WERI-Rb-1 (cell line): ENCODE measurements at regions not wholly inside any gene's neighbourhood (a gene's known extent, or its start where the extent isn't known, plus 50 kb on each side); places are given as distances from the start of the nearest gene placed in this dataset.
"Not testable (repeated sequence)": the region's sequence is repeated elsewhere in the genome, so short reads cannot be mapped to it uniquely, and the experiment has no call there.

ENCODE experiments used
- DNase-seq: peaks from one replicate; pipeline ENCODE4 v3.0.0-alpha.2; 2020
- H3K27ac ChIP-seq: fragments of 250-450 bp; sonication (Bioruptor Pico); 2 replicates; pipeline ENCODE4 v1.5.1; 2020; ENCODE audit warnings: mild to moderate bottlenecking, moderate library complexity
- H3K27me3 ChIP-seq: fragments of 250-450 bp; sonication (Bioruptor Pico); 2 replicates; pipeline ENCODE4 v1.5.1; 2021; ENCODE audit warnings: mild to moderate bottlenecking, low read depth, moderate library complexity; ENCODE audit not compliant: insufficient read depth, severe bottlenecking
- H3K36me3 ChIP-seq: fragments of 250-450 bp; sonication (Bioruptor Pico); 2 replicates; pipeline ENCODE4 v1.5.1; 2020; ENCODE audit warnings: mild to moderate bottlenecking, moderate library complexity
- H3K4me3 ChIP-seq: 2 replicates; pipeline ENCODE4 v1.5.1; 2011; ENCODE audit warnings: low read depth, mild to moderate bottlenecking, control low read depth, low read length
- H3K9me3 ChIP-seq: fragments of 250-450 bp; sonication (Bioruptor Pico); 2 replicates; pipeline ENCODE4 v1.5.1; 2021; ENCODE audit warnings: mild to moderate bottlenecking, moderate library complexity; ENCODE audit not compliant: severe bottlenecking

DNA sequence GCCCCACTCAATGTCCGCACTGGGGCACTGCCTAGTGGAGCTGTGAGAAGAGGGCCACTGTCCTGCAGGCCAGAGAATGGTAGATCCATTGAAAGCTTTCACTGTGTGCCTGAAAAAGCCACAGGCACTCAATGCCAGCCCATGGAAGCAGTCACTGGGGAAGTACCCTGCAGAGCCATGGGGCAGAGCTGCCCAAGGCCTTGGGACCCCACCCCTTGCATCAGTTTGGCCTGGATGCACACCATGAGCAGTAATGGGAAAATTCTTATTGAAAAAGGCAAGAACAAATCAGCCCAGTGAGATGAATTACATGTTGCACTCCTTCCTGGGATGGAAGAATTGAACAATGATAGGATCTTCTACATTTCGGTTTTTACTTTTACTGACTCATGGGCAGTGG, 447.1 kb downstream of the SPATA31A1 start:
- not testable (repeated sequence) for H3K9me3 ChIP-seq, H3K4me3 ChIP-seq, H3K36me3 ChIP-seq, H3K27ac ChIP-seq, DNase-seq, H3K27me3 ChIP-seq

- H3K27me3 ChIP-seq, H3K9me3 ChIP-seq, H3K36me3 ChIP-seq: not testable (repeated sequence)
- peak; percentile 47 for DNase-seq
- peak overlapping the region; percentile 54 for H3K4me3 ChIP-seq
- H3K27ac ChIP-seq, result peak overlapping the region; percentile 68
Measured at GRCh38 chr9:39809401-39810226, 454.1 kb downstream of the SPATA31A1 start.

GRCh38 chr9:39810401-39810800, 454.9 kb downstream of the SPATA31A1 start:
- not testable (repeated sequence) for H3K27ac ChIP-seq, DNase-seq, H3K27me3 ChIP-seq, H3K4me3 ChIP-seq, H3K9me3 ChIP-seq, H3K36me3 ChIP-seq

GRCh38 chr9:39811615-39812014, 456.1 kb downstream of the SPATA31A1 start:
- H3K9me3 ChIP-seq, DNase-seq, H3K4me3 ChIP-seq, H3K27me3 ChIP-seq, H3K36me3 ChIP-seq, H3K27ac ChIP-seq: not testable (repeated sequence)

DNA sequence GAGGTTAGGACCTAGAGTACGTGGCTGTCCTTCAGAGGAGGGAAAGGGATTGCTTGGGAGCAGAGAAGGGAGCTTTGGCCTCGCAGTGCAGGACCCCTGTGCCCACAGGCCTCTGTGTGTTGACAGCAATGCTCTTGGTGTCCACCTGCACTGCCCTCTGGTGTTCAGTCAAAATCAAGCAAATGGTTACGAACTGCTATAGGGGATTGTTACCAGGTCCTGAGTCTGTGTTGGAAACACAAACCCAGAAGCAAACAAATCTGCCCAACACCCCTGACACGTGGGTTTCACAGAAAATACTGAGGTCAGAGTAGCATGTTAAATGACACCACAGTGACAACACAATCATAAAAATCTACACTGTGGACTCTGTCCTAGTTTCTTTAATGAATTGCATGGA, 473.0 kb downstream of the SPATA31A1 start:
- not testable (repeated sequence) for H3K4me3 ChIP-seq, H3K36me3 ChIP-seq, H3K27me3 ChIP-seq, H3K27ac ChIP-seq, DNase-seq, H3K9me3 ChIP-seq
